ENCODE measurements at regions not wholly inside any gene's neighbourhood (a gene's known extent, or its start where the extent isn't known, plus 50 kb on each side); places are given as distances from the start of the nearest gene placed in this dataset.

DNA sequence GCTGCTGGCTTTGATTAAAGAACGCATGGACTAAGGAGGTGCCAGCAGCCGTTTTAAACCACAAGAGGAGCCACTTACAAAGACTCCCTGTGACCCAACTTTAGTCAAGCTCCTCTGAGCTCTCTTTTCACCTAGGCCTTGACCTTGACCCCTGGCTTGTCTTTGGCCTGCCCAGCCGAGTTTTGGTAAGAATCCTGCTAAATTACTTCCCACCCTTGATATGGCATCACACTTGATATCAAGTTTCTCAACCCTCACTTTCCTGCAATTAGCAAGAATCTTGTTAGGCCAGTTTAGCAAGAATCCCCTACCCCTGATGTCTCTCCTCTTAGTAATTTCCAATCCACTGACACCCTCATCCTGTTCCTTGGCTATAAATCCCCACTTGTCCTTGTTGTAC, 232.8 kb upstream of the SALL1 start (continued):
- TF ChIP-seq, protein P1, sequence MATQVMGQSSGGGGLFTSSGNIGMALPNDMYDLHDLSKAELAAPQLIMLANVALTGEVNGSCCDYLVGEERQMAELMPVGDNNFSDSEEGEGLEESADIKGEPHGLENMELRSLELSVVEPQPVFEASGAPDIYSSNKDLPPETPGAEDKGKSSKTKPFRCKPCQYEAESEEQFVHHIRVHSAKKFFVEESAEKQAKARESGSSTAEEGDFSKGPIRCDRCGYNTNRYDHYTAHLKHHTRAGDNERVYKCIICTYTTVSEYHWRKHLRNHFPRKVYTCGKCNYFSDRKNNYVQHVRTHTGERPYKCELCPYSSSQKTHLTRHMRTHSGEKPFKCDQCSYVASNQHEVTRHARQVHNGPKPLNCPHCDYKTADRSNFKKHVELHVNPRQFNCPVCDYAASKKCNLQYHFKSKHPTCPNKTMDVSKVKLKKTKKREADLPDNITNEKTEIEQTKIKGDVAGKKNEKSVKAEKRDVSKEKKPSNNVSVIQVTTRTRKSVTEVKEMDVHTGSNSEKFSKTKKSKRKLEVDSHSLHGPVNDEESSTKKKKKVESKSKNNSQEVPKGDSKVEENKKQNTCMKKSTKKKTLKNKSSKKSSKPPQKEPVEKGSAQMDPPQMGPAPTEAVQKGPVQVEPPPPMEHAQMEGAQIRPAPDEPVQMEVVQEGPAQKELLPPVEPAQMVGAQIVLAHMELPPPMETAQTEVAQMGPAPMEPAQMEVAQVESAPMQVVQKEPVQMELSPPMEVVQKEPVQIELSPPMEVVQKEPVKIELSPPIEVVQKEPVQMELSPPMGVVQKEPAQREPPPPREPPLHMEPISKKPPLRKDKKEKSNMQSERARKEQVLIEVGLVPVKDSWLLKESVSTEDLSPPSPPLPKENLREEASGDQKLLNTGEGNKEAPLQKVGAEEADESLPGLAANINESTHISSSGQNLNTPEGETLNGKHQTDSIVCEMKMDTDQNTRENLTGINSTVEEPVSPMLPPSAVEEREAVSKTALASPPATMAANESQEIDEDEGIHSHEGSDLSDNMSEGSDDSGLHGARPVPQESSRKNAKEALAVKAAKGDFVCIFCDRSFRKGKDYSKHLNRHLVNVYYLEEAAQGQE (IDR thresholded peaks at IDR 0.05; ENCODE audit: unreplicated experiment), result no peak
- TF ChIP-seq JUNB (IDR thresholded peaks at IDR 0.05; ENCODE audit: unreplicated experiment) (no peak), POLR2AphosphoS5 (IDR thresholded peaks at IDR 0.05; ENCODE audit: low read depth) (no peak), EZH2 (IDR thresholded peaks at IDR 0.05; ENCODE audit: low read depth, unreplicated experiment) (no peak), ZNF114 (CRISPR knock-in tag; IDR thresholded peaks at IDR 0.05) (no peak)

GRCh38 chr16:51382940-51383339, 231.9 kb upstream of the SALL1 start:
- Histone ChIP-seq H3K27me3 (ENCODE audit: insufficient read depth) (no peaks in the 10 kb centered on the region), H4K20me1 (replicated peaks; ENCODE audit: insufficient read depth) (no peaks in the 10 kb centered on the region), H3K9me2 (ENCODE audit: insufficient read depth) (no peaks in the 10 kb centered on the region; the same call in 1 of the 2 replicates), H3K27ac (ENCODE audit: low read depth) (peak overlapping the region; percentile 34; the same call in 1 of the 2 replicates), H3K4me2 (peak overlapping the region; percentile 35; the same call in 1 of the 2 replicates), H3K36me3 (ENCODE audit: insufficient read depth) (no peaks in the 10 kb centered on the region), H3K79me2 (replicated peaks; ENCODE audit: insufficient read depth) (no peaks in the 10 kb centered on the region), H2AFZ (peak overlapping the region; percentile 72; the same call in 1 of the 2 replicates), H3K4me1 (ENCODE audit: insufficient read depth) (peaks cover 27% of the 10 kb centered on the region), H3F3A (replicated peaks; ENCODE audit: low read depth) (no peaks in the 10 kb centered on the region), H3K4me3 (no peak overlapping the region)
- H3K27ac Mint-ChIP-seq, result no peak overlapping the region; the same call in 1 of the 2 replicates
- H3K27me3 Mint-ChIP-seq (ENCODE audit: insufficient read depth, low read depth, poor library complexity), result peaks cover 5% of the 10 kb centered on the region
- H3K4me1 Mint-ChIP-seq, result peaks cover 27% of the 10 kb centered on the region
- DNase-seq (ENCODE audit: low spot score), result no peak
- peaks cover 3% of the 10 kb centered on the region; the same call in 2 of the 3 replicates for H3K36me3 Mint-ChIP-seq (ENCODE audit: low read depth)
- H3K4me3 Mint-ChIP-seq, result no peak overlapping the region
- no peaks in the 10 kb centered on the region; the same call in 2 of the 3 replicates for H3K9me3 Mint-ChIP-seq
- peak; percentile 57 for ATAC-seq
- TF ChIP-seq, protein P2, sequence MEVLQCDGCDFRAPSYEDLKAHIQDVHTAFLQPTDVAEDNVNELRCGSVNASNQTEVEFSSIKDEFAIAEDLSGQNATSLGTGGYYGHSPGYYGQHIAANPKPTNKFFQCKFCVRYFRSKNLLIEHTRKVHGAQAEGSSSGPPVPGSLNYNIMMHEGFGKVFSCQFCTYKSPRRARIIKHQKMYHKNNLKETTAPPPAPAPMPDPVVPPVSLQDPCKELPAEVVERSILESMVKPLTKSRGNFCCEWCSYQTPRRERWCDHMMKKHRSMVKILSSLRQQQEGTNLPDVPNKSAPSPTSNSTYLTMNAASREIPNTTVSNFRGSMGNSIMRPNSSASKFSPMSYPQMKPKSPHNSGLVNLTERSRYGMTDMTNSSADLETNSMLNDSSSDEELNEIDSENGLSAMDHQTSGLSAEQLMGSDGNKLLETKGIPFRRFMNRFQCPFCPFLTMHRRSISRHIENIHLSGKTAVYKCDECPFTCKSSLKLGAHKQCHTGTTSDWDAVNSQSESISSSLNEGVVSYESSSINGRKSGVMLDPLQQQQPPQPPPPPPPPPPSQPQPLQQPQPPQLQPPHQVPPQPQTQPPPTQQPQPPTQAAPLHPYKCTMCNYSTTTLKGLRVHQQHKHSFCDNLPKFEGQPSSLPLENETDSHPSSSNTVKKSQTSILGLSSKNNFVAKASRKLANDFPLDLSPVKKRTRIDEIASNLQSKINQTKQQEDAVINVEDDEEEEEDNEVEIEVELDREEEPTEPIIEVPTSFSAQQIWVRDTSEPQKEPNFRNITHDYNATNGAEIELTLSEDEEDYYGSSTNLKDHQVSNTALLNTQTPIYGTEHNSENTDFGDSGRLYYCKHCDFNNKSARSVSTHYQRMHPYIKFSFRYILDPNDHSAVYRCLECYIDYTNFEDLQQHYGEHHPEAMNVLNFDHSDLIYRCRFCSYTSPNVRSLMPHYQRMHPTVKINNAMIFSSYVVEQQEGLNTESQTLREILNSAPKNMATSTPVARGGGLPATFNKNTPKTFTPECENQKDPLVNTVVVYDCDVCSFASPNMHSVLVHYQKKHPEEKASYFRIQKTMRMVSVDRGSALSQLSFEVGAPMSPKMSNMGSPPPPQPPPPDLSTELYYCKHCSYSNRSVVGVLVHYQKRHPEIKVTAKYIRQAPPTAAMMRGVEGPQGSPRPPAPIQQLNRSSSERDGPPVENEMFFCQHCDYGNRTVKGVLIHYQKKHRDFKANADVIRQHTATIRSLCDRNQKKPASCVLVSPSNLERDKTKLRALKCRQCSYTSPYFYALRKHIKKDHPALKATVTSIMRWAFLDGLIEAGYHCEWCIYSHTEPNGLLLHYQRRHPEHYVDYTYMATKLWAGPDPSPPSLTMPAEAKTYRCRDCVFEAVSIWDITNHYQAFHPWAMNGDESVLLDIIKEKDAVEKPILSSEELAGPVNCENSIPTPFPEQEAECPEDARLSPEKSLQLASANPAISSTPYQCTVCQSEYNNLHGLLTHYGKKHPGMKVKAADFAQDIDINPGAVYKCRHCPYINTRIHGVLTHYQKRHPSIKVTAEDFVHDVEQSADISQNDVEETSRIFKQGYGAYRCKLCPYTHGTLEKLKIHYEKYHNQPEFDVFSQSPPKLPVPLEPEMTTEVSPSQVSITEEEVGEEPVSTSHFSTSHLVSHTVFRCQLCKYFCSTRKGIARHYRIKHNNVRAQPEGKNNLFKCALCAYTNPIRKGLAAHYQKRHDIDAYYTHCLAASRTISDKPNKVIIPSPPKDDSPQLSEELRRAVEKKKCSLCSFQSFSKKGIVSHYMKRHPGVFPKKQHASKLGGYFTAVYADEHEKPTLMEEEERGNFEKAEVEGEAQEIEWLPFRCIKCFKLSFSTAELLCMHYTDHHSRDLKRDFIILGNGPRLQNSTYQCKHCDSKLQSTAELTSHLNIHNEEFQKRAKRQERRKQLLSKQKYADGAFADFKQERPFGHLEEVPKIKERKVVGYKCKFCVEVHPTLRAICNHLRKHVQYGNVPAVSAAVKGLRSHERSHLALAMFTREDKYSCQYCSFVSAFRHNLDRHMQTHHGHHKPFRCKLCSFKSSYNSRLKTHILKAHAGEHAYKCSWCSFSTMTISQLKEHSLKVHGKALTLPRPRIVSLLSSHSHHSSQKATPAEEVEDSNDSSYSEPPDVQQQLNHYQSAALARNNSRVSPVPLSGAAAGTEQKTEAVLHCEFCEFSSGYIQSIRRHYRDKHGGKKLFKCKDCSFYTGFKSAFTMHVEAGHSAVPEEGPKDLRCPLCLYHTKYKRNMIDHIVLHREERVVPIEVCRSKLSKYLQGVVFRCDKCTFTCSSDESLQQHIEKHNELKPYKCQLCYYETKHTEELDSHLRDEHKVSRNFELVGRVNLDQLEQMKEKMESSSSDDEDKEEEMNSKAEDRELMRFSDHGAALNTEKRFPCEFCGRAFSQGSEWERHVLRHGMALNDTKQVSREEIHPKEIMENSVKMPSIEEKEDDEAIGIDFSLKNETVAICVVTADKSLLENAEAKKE (CRISPR knock-in tag; IDR thresholded peaks at IDR 0.05), result 0 out of 2 replicates have a peak, but pooled peaks have one; percentile 39
- TF ChIP-seq POLR2AphosphoS5 (IDR thresholded peaks at IDR 0.05; ENCODE audit: low read depth), result no peak
- TF ChIP-seq, protein P3, sequence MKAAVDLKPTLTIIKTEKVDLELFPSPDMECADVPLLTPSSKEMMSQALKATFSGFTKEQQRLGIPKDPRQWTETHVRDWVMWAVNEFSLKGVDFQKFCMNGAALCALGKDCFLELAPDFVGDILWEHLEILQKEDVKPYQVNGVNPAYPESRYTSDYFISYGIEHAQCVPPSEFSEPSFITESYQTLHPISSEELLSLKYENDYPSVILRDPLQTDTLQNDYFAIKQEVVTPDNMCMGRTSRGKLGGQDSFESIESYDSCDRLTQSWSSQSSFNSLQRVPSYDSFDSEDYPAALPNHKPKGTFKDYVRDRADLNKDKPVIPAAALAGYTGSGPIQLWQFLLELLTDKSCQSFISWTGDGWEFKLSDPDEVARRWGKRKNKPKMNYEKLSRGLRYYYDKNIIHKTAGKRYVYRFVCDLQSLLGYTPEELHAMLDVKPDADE (IDR thresholded peaks at IDR 0.05), result no peak
